ENCODE measurements at regions not wholly inside any gene's neighbourhood (a gene's known extent, or its start where the extent isn't known, plus 50 kb on each side); places are given as distances from the start of the nearest gene placed in this dataset.

DNA sequence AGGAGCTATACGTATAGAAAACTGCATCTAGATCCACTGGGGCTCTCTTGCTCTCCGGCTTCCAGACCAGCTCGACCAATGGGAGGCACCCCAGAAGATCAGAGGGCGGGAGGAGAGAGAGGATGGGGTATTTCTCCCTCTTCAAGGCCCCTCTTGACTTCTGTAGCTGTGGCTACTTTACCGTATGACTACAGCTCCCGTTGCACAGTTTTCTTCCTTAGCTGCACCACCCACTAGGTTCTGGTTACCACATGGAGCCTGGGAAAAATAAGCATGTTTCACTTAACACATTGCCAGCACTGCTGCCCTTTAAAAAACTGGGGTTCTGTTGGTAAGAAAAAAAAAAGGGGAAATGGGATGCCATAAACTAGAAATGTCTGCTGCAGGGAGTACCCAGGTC is 214.4 kb downstream of the TBX5 start:
- TF ChIP-seq GABPA (IDR thresholded peaks at IDR 0.05; ENCODE audit: low read depth) = no peak
- TF ChIP-seq, protein P1, sequence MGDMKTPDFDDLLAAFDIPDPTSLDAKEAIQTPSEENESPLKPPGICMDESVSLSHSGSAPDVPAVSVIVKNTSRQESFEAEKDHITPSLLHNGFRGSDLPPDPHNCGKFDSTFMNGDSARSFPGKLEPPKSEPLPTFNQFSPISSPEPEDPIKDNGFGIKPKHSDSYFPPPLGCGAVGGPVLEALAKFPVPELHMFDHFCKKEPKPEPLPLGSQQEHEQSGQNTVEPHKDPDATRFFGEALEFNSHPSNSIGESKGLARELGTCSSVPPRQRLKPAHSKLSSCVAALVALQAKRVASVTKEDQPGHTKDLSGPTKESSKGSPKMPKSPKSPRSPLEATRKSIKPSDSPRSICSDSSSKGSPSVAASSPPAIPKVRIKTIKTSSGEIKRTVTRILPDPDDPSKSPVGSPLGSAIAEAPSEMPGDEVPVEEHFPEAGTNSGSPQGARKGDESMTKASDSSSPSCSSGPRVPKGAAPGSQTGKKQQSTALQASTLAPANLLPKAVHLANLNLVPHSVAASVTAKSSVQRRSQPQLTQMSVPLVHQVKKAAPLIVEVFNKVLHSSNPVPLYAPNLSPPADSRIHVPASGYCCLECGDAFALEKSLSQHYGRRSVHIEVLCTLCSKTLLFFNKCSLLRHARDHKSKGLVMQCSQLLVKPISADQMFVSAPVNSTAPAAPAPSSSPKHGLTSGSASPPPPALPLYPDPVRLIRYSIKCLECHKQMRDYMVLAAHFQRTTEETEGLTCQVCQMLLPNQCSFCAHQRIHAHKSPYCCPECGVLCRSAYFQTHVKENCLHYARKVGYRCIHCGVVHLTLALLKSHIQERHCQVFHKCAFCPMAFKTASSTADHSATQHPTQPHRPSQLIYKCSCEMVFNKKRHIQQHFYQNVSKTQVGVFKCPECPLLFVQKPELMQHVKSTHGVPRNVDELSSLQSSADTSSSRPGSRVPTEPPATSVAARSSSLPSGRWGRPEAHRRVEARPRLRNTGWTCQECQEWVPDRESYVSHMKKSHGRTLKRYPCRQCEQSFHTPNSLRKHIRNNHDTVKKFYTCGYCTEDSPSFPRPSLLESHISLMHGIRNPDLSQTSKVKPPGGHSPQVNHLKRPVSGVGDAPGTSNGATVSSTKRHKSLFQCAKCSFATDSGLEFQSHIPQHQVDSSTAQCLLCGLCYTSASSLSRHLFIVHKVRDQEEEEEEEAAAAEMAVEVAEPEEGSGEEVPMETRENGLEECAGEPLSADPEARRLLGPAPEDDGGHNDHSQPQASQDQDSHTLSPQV (IDR thresholded peaks at IDR 0.05) = no peak

All from GM12878 (cell line).